SK-N-DZ (cell line): ENCODE measurements at regions not wholly inside any gene's neighbourhood (a gene's known extent, or its start where the extent isn't known, plus 50 kb on each side); places are given as distances from the start of the nearest gene placed in this dataset.
"Not testable (repeated sequence)": the region's sequence is repeated elsewhere in the genome, so short reads cannot be mapped to it uniquely, and the experiment has no call there.

Experiments
- DNase-seq: peaks from one replicate; pipeline ENCODE4 v3.0.0-alpha.2; 2015; ENCODE audit warnings: low spot score

GRCh38 chr12:89160716-89161123 is 191.6 kb downstream of the DUSP6 start:
- DNase-seq = no peak

GRCh38 chr12:89157413-89157812 is 194.9 kb downstream of the DUSP6 start:
- DNase-seq = no peak

- no peak for DNase-seq
Measured at GRCh38 chr12:89156862-89157262, 195.4 kb downstream of the DUSP6 start.

GRCh38 chr12:89156340-89156739 is 196.0 kb downstream of the DUSP6 start:
- DNase-seq = no peak

GRCh38 chr12:89155826-89156225 is 196.5 kb downstream of the DUSP6 start:
- DNase-seq = no peak

GRCh38 chr12:89154743-89155499 is 197.4 kb downstream of the DUSP6 start:
- DNase-seq = no peak

GRCh38 chr12:89153341-89153740 is 199.0 kb downstream of the DUSP6 start:
- no peak for DNase-seq

- no peak for DNase-seq
Measured at GRCh38 chr12:89151536-89151935, 200.8 kb downstream of the DUSP6 start.

- not testable (repeated sequence) for DNase-seq
Measured at GRCh38 chr12:89150789-89151188, 201.5 kb downstream of the DUSP6 start.

- no peak for DNase-seq
Measured at GRCh38 chr12:89140602-89141238, 211.6 kb downstream of the DUSP6 start.

- DNase-seq = no peak
Measured at GRCh38 chr12:89140141-89140540, 212.2 kb downstream of the DUSP6 start.

- no peak for DNase-seq
Measured at GRCh38 chr12:89139390-89139789, 212.9 kb downstream of the DUSP6 start.

GRCh38 chr12:89138048-89138852 is 214.1 kb downstream of the DUSP6 start:
- DNase-seq = no peak

GRCh38 chr12:89135976-89136634 is 216.2 kb downstream of the DUSP6 start:
- no peak for DNase-seq

- no peak for DNase-seq
Measured at GRCh38 chr12:89134213-89134770, 218.0 kb downstream of the DUSP6 start.

- no peak for DNase-seq
Measured at GRCh38 chr12:89129167-89129870, 223.0 kb downstream of the DUSP6 start.

GRCh38 chr12:89126712-89127111 is 225.6 kb downstream of the DUSP6 start:
- no peak for DNase-seq

GRCh38 chr12:89122852-89123251 is 229.4 kb downstream of the DUSP6 start:
- DNase-seq = no peak

- no peak for DNase-seq
Measured at GRCh38 chr12:89117448-89118034, 234.8 kb downstream of the DUSP6 start.

- DNase-seq = no peak
Measured at GRCh38 chr12:89111964-89112363, 240.3 kb downstream of the DUSP6 start.

- no peak for DNase-seq
Measured at GRCh38 chr12:89108265-89108664, 244.0 kb downstream of the DUSP6 start.
